GM12865 (cell line): ENCODE measurements at regions not wholly inside any gene's neighbourhood (a gene's known extent, or its start where the extent isn't known, plus 50 kb on each side); places are given as distances from the start of the nearest gene placed in this dataset.

Experiments
- DNase-seq: peaks from one replicate; pipeline ENCODE4 v3.0.0; 2010; ENCODE audit warnings: low read depth
- H3K4me3 ChIP-seq: 2 replicates; pipeline ENCODE4 v1.5.1; 2011; ENCODE audit warnings: mild to moderate bottlenecking, low read depth, low read length, control low read depth
- TF ChIP-seq, protein P1 (sequence below): IDR thresholded peaks from 2 replicates; pipeline ENCODE4 v1.5.1; 2011; ENCODE audit warnings: low read length, control low read depth, low read depth, inconsistent platforms; ENCODE audit not compliant: insufficient read depth; ENCODE audit errors: missing control alignments

DNA sequence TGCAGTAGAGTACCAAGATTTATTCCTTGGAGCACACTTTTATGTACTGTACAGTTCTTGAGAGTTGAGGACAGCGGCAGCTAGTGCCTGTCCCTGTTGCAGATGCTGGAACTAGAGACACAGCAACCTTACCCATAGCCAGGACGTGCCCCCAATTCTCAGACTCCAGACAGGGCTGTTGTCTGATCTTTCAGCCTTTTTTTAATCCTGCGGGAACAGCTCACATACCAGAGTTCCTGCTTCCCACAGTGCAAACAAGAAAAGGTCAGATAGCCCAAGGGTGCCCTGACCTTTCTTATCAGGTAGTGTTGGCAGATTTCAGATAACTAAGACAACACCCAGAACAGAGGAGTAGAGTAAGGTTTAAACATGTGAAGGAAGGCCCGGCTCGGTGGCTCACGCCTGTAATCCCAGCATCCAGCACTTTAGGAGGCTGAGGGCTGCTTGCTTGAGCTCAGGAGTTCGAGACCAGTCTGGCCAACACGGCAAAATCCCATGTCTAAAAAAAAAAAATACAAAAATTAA is 78.5 kb downstream of the DOP1B start:
- DNase-seq: no peak
- TF ChIP-seq, protein P1, sequence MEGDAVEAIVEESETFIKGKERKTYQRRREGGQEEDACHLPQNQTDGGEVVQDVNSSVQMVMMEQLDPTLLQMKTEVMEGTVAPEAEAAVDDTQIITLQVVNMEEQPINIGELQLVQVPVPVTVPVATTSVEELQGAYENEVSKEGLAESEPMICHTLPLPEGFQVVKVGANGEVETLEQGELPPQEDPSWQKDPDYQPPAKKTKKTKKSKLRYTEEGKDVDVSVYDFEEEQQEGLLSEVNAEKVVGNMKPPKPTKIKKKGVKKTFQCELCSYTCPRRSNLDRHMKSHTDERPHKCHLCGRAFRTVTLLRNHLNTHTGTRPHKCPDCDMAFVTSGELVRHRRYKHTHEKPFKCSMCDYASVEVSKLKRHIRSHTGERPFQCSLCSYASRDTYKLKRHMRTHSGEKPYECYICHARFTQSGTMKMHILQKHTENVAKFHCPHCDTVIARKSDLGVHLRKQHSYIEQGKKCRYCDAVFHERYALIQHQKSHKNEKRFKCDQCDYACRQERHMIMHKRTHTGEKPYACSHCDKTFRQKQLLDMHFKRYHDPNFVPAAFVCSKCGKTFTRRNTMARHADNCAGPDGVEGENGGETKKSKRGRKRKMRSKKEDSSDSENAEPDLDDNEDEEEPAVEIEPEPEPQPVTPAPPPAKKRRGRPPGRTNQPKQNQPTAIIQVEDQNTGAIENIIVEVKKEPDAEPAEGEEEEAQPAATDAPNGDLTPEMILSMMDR: no peak
- no peak overlapping the region for H3K4me3 ChIP-seq

DNA sequence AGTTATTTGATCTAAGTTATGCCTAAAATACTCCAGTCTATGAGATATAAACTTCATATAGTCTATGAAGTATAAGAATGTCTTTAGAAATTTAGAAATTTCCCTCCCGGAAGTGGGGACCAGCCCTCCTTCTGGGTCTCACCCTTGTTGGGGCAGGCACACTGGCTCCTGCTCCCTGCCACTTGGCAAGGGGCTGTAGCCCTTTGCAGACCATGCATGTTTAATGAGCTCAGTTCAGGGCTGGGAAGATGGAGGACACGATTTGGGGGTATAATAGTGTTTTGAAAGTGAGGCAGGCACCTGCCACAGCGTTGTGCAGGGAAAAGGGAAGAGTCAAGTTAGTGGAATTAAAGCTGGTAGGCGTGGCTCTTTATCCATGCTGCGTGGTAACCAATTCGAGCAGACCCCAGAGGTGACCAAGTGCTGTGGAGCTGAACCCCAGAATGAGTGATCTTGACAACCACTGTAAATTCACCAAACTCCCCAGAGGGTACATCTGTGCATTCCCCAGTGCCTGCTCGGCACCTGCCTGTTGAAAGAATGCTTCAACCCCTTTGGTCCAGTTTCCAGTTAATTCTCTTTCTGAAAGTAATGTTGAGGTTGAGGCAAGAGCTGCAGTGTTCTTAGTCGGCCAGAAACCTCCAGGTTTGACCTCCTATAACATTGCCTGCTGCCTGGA is 79.6 kb downstream of the DOP1B start:
- no peak overlapping the region for H3K4me3 ChIP-seq
- peak; percentile 73 for DNase-seq
- TF ChIP-seq, protein P1: no peak

DNA sequence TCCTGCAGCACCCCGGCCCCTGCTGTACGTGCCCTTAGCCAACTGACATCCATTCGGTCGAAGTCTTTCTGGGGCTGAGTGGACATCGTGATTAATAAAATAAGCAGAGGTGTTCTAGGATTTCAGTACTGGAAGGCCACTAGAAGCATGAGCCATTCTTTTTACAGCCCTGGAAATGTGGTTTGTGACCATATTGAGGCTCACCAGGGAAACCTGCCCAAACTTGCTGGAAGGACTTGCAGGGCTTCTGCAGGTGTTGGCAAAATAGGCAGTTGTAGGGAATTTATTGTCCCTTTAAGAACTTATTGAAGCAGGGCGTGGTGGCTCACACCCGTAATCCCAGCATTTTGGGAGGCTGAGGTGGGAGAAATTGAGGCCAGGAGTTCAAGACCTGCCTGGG is 80.8 kb downstream of the DOP1B start:
- no peak for DNase-seq
- TF ChIP-seq, protein P1: no peak
- no peak overlapping the region for H3K4me3 ChIP-seq

DNA sequence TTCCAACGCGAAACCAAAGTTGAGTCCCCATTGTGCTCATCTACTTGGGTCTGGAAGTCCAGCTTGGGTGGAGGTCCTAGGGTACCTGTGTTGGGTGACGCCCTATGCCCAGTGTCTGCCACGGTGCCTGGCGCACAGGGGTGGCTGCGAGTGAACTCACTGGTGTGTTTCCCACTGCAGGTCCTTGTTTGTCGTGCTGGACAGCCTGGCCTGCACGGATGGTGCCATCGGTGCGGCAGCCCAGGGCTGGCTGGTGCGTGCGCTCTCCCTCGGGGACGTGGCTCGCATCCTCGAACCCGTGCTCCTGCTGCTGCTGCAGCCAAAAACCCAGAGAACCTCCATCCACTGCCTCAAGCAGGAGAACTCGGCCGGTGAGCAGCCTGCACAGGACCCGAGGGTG is 80.4 kb upstream of the MORC3 start:
- TF ChIP-seq, protein P1: no peak
- no peak overlapping the region for H3K4me3 ChIP-seq
- DNase-seq: no peak

DNA sequence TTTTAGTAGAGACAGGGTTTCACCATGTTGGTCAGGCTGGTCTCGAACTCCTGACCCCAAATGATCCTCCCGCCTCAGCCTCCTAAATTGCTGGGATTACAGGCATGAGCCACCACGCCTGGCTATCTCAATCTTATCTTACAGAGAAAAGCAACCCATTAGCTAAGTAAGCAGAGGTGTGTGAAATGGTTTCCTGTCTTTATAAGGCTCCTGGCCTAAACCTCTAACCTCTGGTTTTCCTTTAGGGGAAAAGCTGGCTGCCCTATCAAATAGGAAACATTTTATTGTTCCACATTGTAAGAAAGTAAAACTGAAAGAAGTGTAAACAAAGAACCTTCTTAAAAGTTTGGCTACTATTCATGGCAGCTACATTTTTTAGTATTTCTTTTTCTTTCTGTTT is 78.3 kb upstream of the MORC3 start:
- no peak for DNase-seq
- no peak overlapping the region for H3K4me3 ChIP-seq
- TF ChIP-seq, protein P1: no peak

DNA sequence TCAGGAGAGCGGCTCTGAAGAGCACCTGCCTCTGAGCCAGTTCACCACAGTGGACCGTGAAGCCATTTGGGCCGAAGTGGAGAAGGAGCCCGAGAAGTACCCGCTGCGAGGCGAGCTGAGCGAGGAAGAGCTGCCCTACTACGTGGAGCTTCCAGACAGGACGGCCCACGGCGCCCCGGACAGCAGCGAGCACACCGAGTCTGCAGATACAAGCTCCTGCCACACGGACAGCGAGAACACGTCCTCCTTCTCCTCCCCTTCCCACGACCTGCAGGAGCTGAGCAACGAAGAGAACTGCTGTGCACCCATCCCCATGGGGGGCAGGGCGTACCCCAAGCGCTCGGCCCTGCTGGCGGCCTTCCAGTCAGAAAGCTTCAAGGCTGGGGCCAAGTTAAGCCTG is 74.9 kb upstream of the MORC3 start:
- no peak overlapping the region for H3K4me3 ChIP-seq
- no peak for DNase-seq
- TF ChIP-seq, protein P1: no peak

DNA sequence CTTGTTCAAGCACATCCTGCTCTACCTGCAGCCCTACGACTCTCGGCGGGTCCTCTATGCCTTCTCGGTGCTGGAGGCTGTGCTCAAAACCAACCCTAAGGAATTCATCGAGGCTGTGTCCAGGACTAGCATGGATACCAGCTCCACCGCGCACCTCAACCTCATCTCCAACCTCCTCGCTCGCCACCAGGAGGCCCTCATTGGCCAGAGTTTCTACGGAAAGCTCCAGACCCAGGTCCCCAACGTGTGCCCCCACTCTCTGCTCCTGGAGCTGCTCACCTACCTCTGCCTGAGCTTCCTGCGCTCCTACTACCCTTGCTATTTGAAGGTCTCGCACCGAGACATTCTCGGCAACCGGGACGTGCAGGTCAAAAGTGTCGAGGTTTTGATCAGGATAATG is 74.3 kb upstream of the MORC3 start:
- H3K4me3 ChIP-seq: no peak overlapping the region
- no peak for DNase-seq
- TF ChIP-seq, protein P1: no peak
